WI38 (cell line): ENCODE measurements at regions not wholly inside any gene's neighbourhood (a gene's known extent, or its start where the extent isn't known, plus 50 kb on each side); places are given as distances from the start of the nearest gene placed in this dataset.
"Not testable (repeated sequence)": the region's sequence is repeated elsewhere in the genome, so short reads cannot be mapped to it uniquely, and the experiment has no call there.

Source experiments
- H3K4me3 ChIP-seq: 2 replicates; pipeline ENCODE4 v1.5.1; 2011; ENCODE audit warnings: low read depth, mild to moderate bottlenecking, control low read depth, low read length
- TF ChIP-seq, protein P1 (sequence below): IDR thresholded peaks from 2 replicates; pipeline ENCODE4 v1.5.1; 2012; ENCODE audit warnings: low read depth, mild to moderate bottlenecking, control low read depth, low read length

DNA sequence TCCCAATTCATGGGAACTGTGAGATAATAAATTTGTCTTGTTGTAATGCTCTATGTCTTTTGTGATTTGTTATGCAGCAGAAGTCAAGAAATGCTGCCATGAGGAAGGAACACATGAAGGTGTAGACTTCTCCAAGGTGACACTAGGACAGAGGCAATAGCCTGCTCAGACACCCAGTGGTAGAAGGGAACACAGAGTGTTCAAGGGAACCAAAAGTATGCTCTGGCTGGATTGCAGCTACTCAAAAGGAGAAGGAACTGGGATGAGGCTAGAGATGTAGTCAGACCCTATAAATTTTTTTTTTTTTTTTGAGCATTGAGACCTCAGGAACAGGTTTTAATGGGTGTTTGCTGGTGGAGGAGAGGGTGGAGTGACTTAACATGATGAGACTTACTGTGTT lies 232.5 kb downstream of the PARP8 start:
- no peak overlapping the region for H3K4me3 ChIP-seq
- TF ChIP-seq, protein P1, sequence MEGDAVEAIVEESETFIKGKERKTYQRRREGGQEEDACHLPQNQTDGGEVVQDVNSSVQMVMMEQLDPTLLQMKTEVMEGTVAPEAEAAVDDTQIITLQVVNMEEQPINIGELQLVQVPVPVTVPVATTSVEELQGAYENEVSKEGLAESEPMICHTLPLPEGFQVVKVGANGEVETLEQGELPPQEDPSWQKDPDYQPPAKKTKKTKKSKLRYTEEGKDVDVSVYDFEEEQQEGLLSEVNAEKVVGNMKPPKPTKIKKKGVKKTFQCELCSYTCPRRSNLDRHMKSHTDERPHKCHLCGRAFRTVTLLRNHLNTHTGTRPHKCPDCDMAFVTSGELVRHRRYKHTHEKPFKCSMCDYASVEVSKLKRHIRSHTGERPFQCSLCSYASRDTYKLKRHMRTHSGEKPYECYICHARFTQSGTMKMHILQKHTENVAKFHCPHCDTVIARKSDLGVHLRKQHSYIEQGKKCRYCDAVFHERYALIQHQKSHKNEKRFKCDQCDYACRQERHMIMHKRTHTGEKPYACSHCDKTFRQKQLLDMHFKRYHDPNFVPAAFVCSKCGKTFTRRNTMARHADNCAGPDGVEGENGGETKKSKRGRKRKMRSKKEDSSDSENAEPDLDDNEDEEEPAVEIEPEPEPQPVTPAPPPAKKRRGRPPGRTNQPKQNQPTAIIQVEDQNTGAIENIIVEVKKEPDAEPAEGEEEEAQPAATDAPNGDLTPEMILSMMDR: no peak

DNA sequence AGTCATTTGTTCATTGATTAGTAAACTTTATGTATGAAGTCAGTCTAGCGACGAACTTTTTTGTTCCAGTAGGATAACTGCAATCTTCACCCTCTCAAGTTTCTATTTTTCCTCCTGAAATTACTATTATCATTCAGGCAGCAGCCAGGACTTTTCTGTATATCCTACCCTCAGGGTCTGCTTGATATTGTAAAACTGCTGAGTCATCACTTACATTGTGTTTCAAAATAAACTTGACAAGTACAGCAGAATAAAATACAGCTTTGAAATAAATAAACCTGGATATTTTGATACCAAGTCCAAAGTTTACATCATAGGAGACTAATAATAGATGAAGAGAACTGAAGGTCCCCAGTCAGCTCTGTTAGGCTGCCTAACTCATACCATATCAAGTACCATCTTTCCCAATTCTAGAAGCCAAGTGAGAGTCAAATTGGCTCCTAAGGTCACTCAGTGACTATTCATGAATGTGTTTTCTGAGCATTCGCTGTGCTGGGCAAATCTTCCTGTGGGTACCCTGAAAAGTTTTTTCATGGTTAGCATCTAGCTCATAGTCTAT lies 234.6 kb downstream of the PARP8 start:
- H3K4me3 ChIP-seq: no peak overlapping the region
- TF ChIP-seq, protein P1: no peak

DNA sequence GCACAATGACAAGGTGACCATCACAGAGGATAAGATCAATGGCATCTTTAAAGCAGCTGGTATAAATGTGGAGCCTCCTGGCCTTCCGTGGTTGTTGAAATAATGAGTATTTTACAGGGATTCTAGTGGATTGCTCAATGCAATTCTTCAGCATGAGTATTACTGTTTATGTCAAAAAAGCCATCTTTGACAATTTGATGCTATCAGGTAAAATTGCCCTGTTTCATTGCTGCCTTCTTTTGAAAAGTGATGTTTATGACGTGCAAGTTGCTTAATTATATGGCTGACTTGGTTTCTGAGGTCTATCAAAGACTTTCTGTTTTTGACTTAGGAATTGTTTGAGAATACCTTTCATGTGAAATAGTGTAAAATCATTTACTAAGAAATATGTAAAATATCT lies 237.2 kb downstream of the PARP8 start:
- TF ChIP-seq, protein P1: no peak

DNA sequence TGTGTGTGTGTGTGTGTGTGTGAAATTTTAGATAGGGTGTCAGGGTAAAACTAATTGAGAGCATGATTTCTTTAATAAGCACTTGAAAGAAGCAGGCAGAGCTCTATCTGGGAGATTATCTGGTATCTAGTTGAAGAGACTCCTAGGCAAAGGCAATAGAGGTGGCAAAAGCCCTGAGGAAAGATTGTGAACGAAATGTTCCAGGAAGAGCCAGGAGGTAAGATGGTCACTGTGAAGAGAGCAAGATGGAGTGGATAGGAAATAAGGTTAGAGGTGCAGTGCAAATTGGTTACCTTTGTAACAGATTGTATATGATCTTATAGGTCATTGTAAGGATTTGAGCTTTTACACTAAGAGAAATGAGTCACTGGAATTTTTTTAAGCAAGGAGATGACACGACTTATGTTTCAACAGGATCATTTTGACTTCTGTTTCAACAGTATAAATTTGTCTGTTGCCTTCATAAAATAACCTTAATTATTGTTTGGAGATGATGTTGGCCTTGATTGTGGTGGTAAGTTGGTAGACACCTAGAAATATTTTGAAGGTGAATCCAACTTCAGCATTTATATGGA lies 239.6 kb downstream of the PARP8 start:
- no peak overlapping the region for H3K4me3 ChIP-seq
- TF ChIP-seq, protein P1: no peak

More for the DNA sequence above, 237.2 kb downstream of the PARP8 start:
- no peak overlapping the region for H3K4me3 ChIP-seq

DNA sequence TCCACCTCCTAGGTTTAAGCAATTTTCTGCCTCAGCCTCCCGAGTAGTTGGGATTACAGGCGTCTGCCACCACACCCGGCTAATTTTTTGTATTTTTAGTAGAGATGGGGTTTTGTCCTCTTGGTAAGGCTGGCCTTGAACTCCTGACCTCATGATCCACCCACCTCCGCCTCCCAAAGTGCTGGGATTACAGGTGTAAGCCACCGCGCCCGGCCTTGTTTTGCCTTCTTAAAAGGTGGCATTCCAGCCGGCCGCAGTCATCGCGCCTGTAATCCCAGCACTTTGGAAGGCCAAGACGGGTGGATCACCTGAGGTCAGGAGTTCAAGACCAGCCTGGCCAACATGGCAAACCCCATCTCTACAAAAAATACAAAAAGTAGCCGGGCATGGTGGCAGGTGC lies 253.7 kb downstream of the PARP8 start:
- not testable (repeated sequence) for H3K4me3 ChIP-seq

DNA sequence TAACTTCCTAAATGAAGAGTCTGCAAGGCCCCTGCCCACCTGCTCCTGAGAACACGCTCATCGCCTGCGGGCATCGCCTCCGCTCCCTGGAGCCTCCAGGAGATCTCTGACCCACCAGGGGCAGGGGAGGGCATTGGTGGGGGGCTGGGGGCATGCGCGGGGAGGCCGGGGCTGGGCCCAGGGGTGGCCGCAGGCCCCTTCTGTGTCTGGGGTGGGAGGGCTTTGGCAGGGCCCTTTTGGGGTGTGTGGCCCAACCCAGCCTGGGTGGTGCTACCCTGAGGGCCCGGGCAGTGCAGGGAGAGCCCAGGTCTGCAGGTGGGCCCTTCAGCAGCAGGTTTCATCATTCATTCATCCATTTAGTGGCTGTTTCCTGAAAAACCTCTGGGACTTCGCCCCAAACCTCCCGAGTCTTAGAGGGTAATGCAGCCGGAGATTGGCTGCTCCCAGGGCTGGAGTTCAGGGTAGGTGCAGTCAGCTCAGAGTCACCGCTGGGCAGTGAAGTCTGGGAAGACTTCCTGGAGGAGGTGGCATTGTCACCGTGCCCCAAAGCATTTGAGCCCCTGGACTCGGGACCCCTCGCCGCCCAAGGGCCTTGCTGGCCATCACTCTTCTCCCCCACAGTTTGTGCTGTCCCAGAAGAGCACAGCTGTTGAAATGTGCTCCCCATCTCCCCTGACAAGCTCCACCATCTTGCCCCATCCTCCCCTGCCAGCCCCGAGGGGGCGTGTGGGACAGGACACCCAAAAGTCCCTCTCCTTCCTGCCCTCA lies 255.1 kb downstream of the PARP8 start:
- TF ChIP-seq, protein P1: no peak
- H3K4me3 ChIP-seq: no peak overlapping the region

DNA sequence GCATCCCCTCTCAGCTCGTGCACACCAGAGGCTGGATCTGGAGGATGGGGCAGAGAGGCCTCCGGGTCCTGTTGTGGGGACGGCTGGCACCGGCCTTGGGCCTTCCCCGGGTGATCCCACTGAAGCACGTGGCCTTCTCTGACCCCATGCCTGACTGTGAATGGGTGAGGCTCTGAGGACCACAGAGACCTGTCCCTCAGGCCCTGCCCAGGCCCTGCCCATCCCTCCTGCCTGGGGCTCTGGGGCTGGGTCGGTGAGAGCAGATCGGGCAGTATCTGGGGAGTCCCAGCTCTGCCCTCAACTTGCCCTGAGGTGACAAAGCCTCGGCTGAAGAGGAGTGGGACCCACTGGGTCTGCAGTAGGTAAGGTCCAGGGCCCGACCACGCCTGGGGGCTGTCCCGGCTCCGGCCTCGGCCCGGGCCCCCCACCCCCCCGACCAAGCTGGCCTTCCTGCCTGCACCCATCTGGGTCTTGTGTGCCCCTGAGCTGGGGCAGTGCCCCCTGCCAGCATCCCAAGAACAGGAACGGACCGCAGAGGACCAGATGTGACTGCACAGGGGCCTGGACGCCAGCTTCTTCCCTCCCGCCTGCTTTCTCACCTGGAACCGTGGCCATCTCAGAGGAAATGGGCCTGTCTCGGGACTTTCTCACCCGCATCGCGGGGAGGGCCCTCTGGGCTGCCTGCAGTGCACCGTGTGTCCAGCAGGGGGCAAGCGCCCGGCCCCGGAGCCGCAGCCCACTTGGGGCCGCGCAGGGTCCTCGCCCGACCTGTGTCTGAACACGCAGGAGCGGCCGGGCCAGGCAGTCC lies 255.9 kb downstream of the PARP8 start:
- not testable (repeated sequence) for H3K4me3 ChIP-seq
- TF ChIP-seq, protein P1: peak; percentile 47
